H1 (cell line): ENCODE measurements at regions not wholly inside any gene's neighbourhood (a gene's known extent, or its start where the extent isn't known, plus 50 kb on each side); places are given as distances from the start of the nearest gene placed in this dataset.
"Not testable (repeated sequence)": the region's sequence is repeated elsewhere in the genome, so short reads cannot be mapped to it uniquely, and the experiment has no call there.

Experiments
- CTCF ChIA-PET: fragments of 300-600 bp; sonication (Branson Sonifier 250); formaldehyde crosslinking; loops from one replicate; lab custom pipeline; 2021; ENCODE audit not compliant: partially characterized antibody; lab: Charles Lee
- POLR2A ChIA-PET: fragments of 300-600 bp; sonication (Branson Sonifier 250); formaldehyde crosslinking; loops from one replicate; lab custom pipeline; 2021; ENCODE audit warnings: inconsistent platforms; ENCODE audit not compliant: partially characterized antibody; lab: Charles Lee
- DNase-seq, 2 experiments: peaks; one replicate each; pipeline versions ENCODE4 v3.0.0 to v3.0.0-alpha.2; 2010 to 2022; ENCODE audit warnings: low spot score in 2 of 2, low read depth in 1 of 2, mixed read lengths in 1 of 2
- FAIRE-seq: peaks from 2 replicates; lab custom pipeline; 2011; peaks lifted over from hg19 to GRCh38; lab: Jason Lieb, UNC
- H2AFZ ChIP-seq: 2 replicates; pipeline ENCODE4 v1.8.1; 2012; ENCODE audit warnings: low read length, inconsistent platforms
- H2AK5ac ChIP-seq: 2 replicates; pipeline ENCODE4 v1.6.1; 2013; ENCODE audit warnings: low read depth, low read length
- H2BK120ac ChIP-seq: replicated peaks from 2 replicates; pipeline ENCODE3; 2013; ENCODE audit warnings: low read depth, low read length, inconsistent platforms
- H2BK12ac ChIP-seq: 2 replicates; pipeline ENCODE4 v1.6.1; 2013; ENCODE audit warnings: low read depth, low read length
- H2BK15ac ChIP-seq: 2 replicates; pipeline ENCODE4 v1.6.1; 2013; ENCODE audit warnings: low read length
- H2BK20ac ChIP-seq: 2 replicates; pipeline ENCODE4 v1.6.1; 2013; ENCODE audit warnings: low read length
- H2BK5ac ChIP-seq: 2 replicates; pipeline ENCODE4 v1.6.1; 2013; ENCODE audit warnings: low read depth, low read length
- H3K14ac ChIP-seq: 2 replicates; pipeline ENCODE4 v1.6.1; 2013; ENCODE audit warnings: inconsistent platforms; ENCODE audit not compliant: insufficient read length
- H3K18ac ChIP-seq: 2 replicates; pipeline ENCODE4 v1.6.1; 2013; ENCODE audit warnings: low read length; ENCODE audit errors: extremely low read depth
- H3K23ac ChIP-seq: 2 replicates; pipeline ENCODE4 v1.6.1; 2013; ENCODE audit warnings: inconsistent platforms; ENCODE audit not compliant: insufficient read length
- H3K23me2 ChIP-seq: 2 replicates; pipeline ENCODE4 v1.6.1; 2013; ENCODE audit warnings: low read depth, low read length
- H3K27ac ChIP-seq: 2 replicates; pipeline ENCODE4 v1.6.1; 2011; ENCODE audit warnings: low read depth, low read length, inconsistent platforms
- H3K27me3 ChIP-seq, 4 experiments: replicated peaks in 1 of 4; 1 replicate in 1 of 4; 2 replicates in 3 of 4; pipeline versions ENCODE4 v1.6.1 to v1.8.1; 2011 to 2013; ENCODE audit warnings: low read length in 3 of 4, mild to moderate bottlenecking in 3 of 4, inconsistent platforms in 2 of 4, mixed read lengths in 2 of 4, moderate library complexity in 1 of 4; ENCODE audit not compliant: control insufficient read depth in 3 of 4, insufficient read depth in 3 of 4; ENCODE audit errors: extremely low read depth in 1 of 4
- H3K36me3 ChIP-seq, 4 experiments: 2 replicates each; pipeline versions ENCODE4 v1.6.1 to v1.8.1; 2011 to 2013; ENCODE audit warnings: mild to moderate bottlenecking in 4 of 4, low read length in 3 of 4, moderate library complexity in 2 of 4, control low read depth in 1 of 4, inconsistent platforms in 1 of 4; ENCODE audit not compliant: insufficient read depth in 4 of 4, control insufficient read depth in 2 of 4
- H3K4ac ChIP-seq: replicated peaks from 2 replicates; pipeline ENCODE3; 2013; ENCODE audit warnings: low read length, low read depth, mixed read lengths, inconsistent platforms; ENCODE audit not compliant: insufficient read length
- H3K4me1 ChIP-seq, 4 experiments: replicated peaks in 1 of 4; 1 replicate in 1 of 4; 2 replicates in 3 of 4; pipeline versions ENCODE4 v1.6.1 to v1.8.1; 2011 to 2013; ENCODE audit warnings: low read length in 3 of 4, inconsistent platforms in 2 of 4, mixed read lengths in 1 of 4; ENCODE audit not compliant: insufficient read depth in 4 of 4, control insufficient read depth in 3 of 4
- H3K4me2 ChIP-seq, 2 experiments: 2 replicates each; pipeline versions ENCODE4 v1.6.1 to v1.8.1; 2011 to 2013; ENCODE audit warnings: low read depth in 2 of 2, low read length in 2 of 2, control low read depth in 1 of 2, inconsistent platforms in 1 of 2, mild to moderate bottlenecking in 1 of 2; ENCODE audit not compliant: insufficient read depth in 1 of 2
- H3K4me3 ChIP-seq, 4 experiments: fragments of 200-600, 300-600 bp in 1 of 4; sonication (generic), shearing (Covaris generic), sonication (Bioruptor Twin) in 1 of 4; 2 replicates each; pipeline versions ENCODE4 v1.5.1 to v1.8.1; 2011 to 2016; ENCODE audit warnings: low read length in 4 of 4, low read depth in 3 of 4, control low read depth in 2 of 4, inconsistent platforms in 2 of 4, mild to moderate bottlenecking in 2 of 4, mixed read lengths in 1 of 4, moderate library complexity in 1 of 4; ENCODE audit not compliant: insufficient read depth in 2 of 4; ENCODE audit errors: extremely low read depth in 1 of 4
- H3K56ac ChIP-seq: replicated peaks from 2 replicates; pipeline ENCODE3; 2013; ENCODE audit warnings: low read depth, mild to moderate bottlenecking, mixed read lengths, low read length, inconsistent platforms; ENCODE audit not compliant: insufficient read length
- H3K79me1 ChIP-seq: 2 replicates; pipeline ENCODE4 v1.6.1; 2013; ENCODE audit warnings: low read depth, low read length, control low read depth
- H3K79me2 ChIP-seq, 2 experiments: 2 replicates each; pipeline versions ENCODE4 v1.6.1 to v1.8.1; 2012 to 2013; ENCODE audit warnings: low read length in 2 of 2, mild to moderate bottlenecking in 2 of 2, inconsistent platforms in 1 of 2; ENCODE audit not compliant: insufficient read depth in 2 of 2, control insufficient read depth in 1 of 2
- H3K9ac ChIP-seq, 4 experiments: replicated peaks in 1 of 4; 1 replicate in 1 of 4; 2 replicates in 3 of 4; pipeline versions ENCODE4 v1.6.1 to v1.8.1; 2011 to 2013; ENCODE audit warnings: low read depth in 3 of 4, low read length in 3 of 4, control low read depth in 2 of 4, mild to moderate bottlenecking in 2 of 4, moderate library complexity in 2 of 4, inconsistent platforms in 1 of 4; ENCODE audit errors: extremely low read depth in 1 of 4
- H3K9me3 ChIP-seq, 2 experiments: 2 replicates each; pipeline versions ENCODE4 v1.6.1 to v1.8.1; 2012 to 2013; ENCODE audit warnings: mild to moderate bottlenecking in 2 of 2, moderate library complexity in 2 of 2, control low read depth in 1 of 2, inconsistent platforms in 1 of 2, low read depth in 1 of 2, low read length in 1 of 2, mixed read lengths in 1 of 2; ENCODE audit not compliant: insufficient read depth in 2 of 2
- H4K20me1 ChIP-seq, 2 experiments: replicated peaks in 1 of 2; 2 replicates each; pipeline versions ENCODE3 to v1.8.1; 2011 to 2013; ENCODE audit warnings: inconsistent platforms in 2 of 2, low read length in 2 of 2, mild to moderate bottlenecking in 1 of 2; ENCODE audit not compliant: insufficient read depth in 2 of 2, control insufficient read depth in 1 of 2
- H4K5ac ChIP-seq: 2 replicates; pipeline ENCODE4 v1.6.1; 2013; ENCODE audit warnings: low read length, low read depth, mixed read lengths, inconsistent platforms; ENCODE audit not compliant: insufficient read length
- H4K8ac ChIP-seq: 2 replicates; pipeline ENCODE4 v1.8.0; 2013; ENCODE audit warnings: mild to moderate bottlenecking, moderate library complexity, low read length, inconsistent platforms; ENCODE audit not compliant: insufficient read depth; ENCODE audit errors: extremely low read depth
- H4K91ac ChIP-seq: replicated peaks from 2 replicates; pipeline ENCODE3; 2013; ENCODE audit warnings: low read length, mixed read lengths, inconsistent platforms; ENCODE audit not compliant: insufficient read length
- WGBS, 2 experiments: shearing (Covaris generic) in 1 of 2; methylation state at CpG; one replicate each; pipeline versions ENCODE4 v1.1.6 to v1.1.7; 2013 to 2015; ENCODE audit warnings: low lambda C conversion rate in 2 of 2, mixed read lengths in 2 of 2, inconsistent platforms in 1 of 2, low coverage in 1 of 2, missing lambda C conversion rate in 1 of 2; ENCODE audit not compliant: insufficient replicate concordance in 2 of 2, insufficient coverage in 1 of 2, insufficient read length in 1 of 2; ENCODE audit errors: extremely low coverage in 1 of 2, missing lambda C conversion rate in 1 of 2; 5-methylcytosine and 5-hydroxymethylcytosine counted together

- H3K56ac ChIP-seq, H2BK12ac ChIP-seq, H2BK120ac ChIP-seq, H2BK5ac ChIP-seq, H3K27me3 ChIP-seq, H2AFZ ChIP-seq, H3K23me2 ChIP-seq, H2BK20ac ChIP-seq, H3K4me1 ChIP-seq, DNase-seq, H3K79me2 ChIP-seq, H4K20me1 ChIP-seq, H3K4me3 ChIP-seq, H3K27ac ChIP-seq, H2AK5ac ChIP-seq, H3K36me3 ChIP-seq, H3K79me1 ChIP-seq, H3K4ac ChIP-seq, H2BK15ac ChIP-seq, H4K5ac ChIP-seq, H3K18ac ChIP-seq, CTCF ChIA-PET, H3K14ac ChIP-seq, FAIRE-seq, H4K91ac ChIP-seq, H3K9ac ChIP-seq, H4K8ac ChIP-seq, H3K23ac ChIP-seq, H3K4me2 ChIP-seq: not testable (repeated sequence)
- POLR2A ChIA-PET: interaction anchor here (0.6 kb wide), 1 partner anchor 19 kb away, joined by 3 read pairs; no protein-coding TSS in a partner anchor
- WGBS, 2 experiments: 100% methylated on average over 5 of the region's 7 CpGs; no CpG with 5 or more reads in 1 of the 2 experiments
- H3K9me3 ChIP-seq: peaks cover 3 to 15% of the 10 kb centered on the region in 2 experiments; a peak in 3 of 4 replicates
Measured at GRCh38 chr1:213808288-213808687, 179.5 kb upstream of the PROX1 start.
